Right lobe of liver (tissue), 6 donors: ENCODE measurements at regions not wholly inside any gene's neighbourhood (a gene's known extent, or its start where the extent isn't known, plus 50 kb on each side); places are given as distances from the start of the nearest gene placed in this dataset.

Experiments used
- ATAC-seq, 4 donors: fragments of 200-7000 bp; cut with Tn5 transposase; one replicate each; pipeline ENCODE4 v1.9.1; 2020; ENCODE audit warnings: mild to moderate bottlenecking in 4 of 4, moderate library complexity in 4 of 4
- DNase-seq, 3 donors: peaks; one replicate each; pipeline ENCODE4 v3.0.0-alpha.2; 2020
- H3K27ac ChIP-seq, 3 donors: fragments of 200-600 bp; one replicate each; pipeline ENCODE4 v1.8.0; 2022
- H3K27me3 ChIP-seq, 2 donors: fragments of 200-600 bp; one replicate each; pipeline ENCODE4 v1.8.0; 2022
- H3K36me3 ChIP-seq, 4 donors: fragments of 200-600 bp; sonication (generic) in 1 of 4; one replicate each; pipeline versions ENCODE4 v1.5.1 to v1.8.0; 2017 to 2022; ENCODE audit warnings: control low read depth in 1 of 4
- H3K4me1 ChIP-seq, 4 donors: fragments of 200-600 bp; sonication (generic) in 1 of 4; one replicate each; pipeline versions ENCODE4 v1.5.1 to v1.8.0; 2017 to 2022; ENCODE audit warnings: control low read depth in 1 of 4
- H3K4me3 ChIP-seq, 3 donors: fragments of 200-600 bp; one replicate each; pipeline ENCODE4 v1.8.0; 2022
- H3K9me3 ChIP-seq, 4 donors: fragments of 200-600 bp; sonication (generic) in 1 of 4; one replicate each; pipeline versions ENCODE4 v1.5.1 to v1.8.0; 2017 to 2022; ENCODE audit warnings: control low read depth in 1 of 4
- POLR2A ChIP-seq: fragments of 450-650 bp; IDR thresholded peaks from one replicate; pipeline ENCODE4 v1.6.1; 2017; ENCODE audit warnings: antibody characterized with exemption, mild to moderate bottlenecking
- WGBS: methylation state at CpG from one replicate; pipeline ENCODE4 v1.1.6; 2018; ENCODE audit warnings: low coverage, low lambda C conversion rate; ENCODE audit not compliant: insufficient coverage; ENCODE audit errors: missing lambda C conversion rate; 5-methylcytosine and 5-hydroxymethylcytosine counted together
- intact Hi-C, 2 donors: fragments of 100-400 bp; cut with DNase I; formaldehyde crosslinking; loops; one replicate each; pipeline versions ENCODE4 v1.11.2 to v1.14.1; 2022
- TF ChIP-seq, protein P1 (sequence below), 4 donors: fragments of 200-600 bp in 3 of 4; fragments of 450-650 bp in 1 of 4; IDR thresholded peaks; one replicate each; pipeline versions ENCODE4 v1.5.1 to v1.8.0; 2016 to 2022; ENCODE audit warnings: antibody characterized with exemption in 4 of 4, mild to moderate bottlenecking in 2 of 4
- donor health status: DM: no; HTN: yes; CAD: no.
- donor health status: DM: no; HTN: no; CAD: no.
- donor health status: DM: no; HTN: no; CAD: no.
- donor health status: DM: no; HTN: yes; CAD: no.
- donor health status: DM: no; HTN: yes; CAD: no.

DNA sequence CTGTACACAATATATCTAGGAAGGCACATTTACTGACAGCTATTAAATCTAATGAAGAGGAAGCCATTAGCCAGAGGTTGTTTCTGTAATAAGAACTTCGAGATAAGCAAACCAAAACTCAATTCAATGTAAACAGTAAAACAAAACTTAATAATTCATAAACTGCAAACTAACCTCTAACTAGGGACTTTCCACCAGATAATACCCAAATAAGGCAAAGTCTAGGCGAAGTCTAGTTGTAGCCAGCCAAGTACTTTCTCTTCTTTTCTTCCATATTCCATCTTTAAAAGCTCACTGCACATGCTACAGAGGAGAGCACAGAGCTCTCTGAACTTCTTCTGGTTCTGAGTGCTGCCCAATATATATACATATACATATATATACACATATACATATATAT, 229.9 kb upstream of the ANO5 start:
- H3K27ac ChIP-seq: no peak overlapping the region
- no peaks in the 10 kb centered on the region for H3K4me1 ChIP-seq
- no peak overlapping the region for H3K4me3 ChIP-seq
- WGBS: 15% methylated on average over 2 of the region's 2 CpGs
- no peak for TF ChIP-seq POLR2A
- TF ChIP-seq, protein P1, sequence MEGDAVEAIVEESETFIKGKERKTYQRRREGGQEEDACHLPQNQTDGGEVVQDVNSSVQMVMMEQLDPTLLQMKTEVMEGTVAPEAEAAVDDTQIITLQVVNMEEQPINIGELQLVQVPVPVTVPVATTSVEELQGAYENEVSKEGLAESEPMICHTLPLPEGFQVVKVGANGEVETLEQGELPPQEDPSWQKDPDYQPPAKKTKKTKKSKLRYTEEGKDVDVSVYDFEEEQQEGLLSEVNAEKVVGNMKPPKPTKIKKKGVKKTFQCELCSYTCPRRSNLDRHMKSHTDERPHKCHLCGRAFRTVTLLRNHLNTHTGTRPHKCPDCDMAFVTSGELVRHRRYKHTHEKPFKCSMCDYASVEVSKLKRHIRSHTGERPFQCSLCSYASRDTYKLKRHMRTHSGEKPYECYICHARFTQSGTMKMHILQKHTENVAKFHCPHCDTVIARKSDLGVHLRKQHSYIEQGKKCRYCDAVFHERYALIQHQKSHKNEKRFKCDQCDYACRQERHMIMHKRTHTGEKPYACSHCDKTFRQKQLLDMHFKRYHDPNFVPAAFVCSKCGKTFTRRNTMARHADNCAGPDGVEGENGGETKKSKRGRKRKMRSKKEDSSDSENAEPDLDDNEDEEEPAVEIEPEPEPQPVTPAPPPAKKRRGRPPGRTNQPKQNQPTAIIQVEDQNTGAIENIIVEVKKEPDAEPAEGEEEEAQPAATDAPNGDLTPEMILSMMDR (IDR thresholded peaks at IDR 0.05): no peak
- H3K27me3 ChIP-seq: no peaks in the 10 kb centered on the region
- no peak for DNase-seq
- intact Hi-C loops: no loop called here
- no peaks in the 10 kb centered on the region for H3K9me3 ChIP-seq
- no peak for ATAC-seq
- H3K36me3 ChIP-seq: no peaks in the 10 kb centered on the region

DNA sequence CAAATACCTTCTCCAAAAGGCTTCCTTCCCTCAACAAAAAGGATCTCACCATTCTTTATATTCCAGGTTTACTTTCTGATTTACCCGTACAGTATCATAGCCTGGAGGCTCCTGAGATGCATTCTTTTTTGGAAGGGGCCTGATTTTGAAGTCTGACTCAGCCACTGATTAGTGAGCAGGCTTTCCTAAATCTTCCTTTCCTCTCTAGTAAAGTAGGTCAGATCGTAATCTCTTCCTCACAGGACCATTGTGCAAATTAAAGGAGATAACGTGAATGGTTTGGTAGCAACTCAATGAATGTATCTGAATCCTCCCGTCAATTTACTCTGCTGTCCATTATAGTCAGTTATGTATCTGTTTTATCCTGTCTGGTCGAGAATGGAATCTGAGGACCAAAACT, 227.7 kb upstream of the ANO5 start:
- Histone ChIP-seq H3K36me3 (no peaks in the 10 kb centered on the region), H3K4me1 (no peaks in the 10 kb centered on the region), H3K9me3 (no peaks in the 10 kb centered on the region), H3K27ac (no peak overlapping the region), H3K4me3 (no peak overlapping the region), H3K27me3 (no peaks in the 10 kb centered on the region)
- intact Hi-C loops: no loop called here
- ATAC-seq: no peak
- TF ChIP-seq POLR2A: no peak
- TF ChIP-seq, protein P1 (IDR thresholded peaks at IDR 0.05): no peak
- DNase-seq: no peak
- WGBS: 35% methylated on average over 5 of the region's 5 CpGs

DNA sequence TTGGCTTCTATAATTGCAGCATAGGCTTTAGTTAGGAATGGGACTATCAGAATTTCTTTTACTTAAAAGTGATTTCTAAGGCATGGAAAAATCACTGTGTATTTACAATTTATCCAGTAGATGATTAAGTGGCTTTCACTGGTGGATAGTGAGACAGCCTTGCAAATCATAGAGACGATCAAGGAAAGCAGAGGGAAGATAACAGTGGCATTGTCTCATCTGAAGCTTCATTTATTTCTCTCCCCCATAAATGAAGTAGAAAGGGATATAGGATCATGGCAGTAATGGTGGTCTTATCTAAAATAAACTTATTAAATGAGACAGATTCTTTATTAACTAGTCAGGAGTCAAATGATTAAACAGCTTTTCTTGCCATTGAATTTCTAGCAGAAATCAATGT, 224.2 kb upstream of the ANO5 start:
- intact Hi-C loops: no loop called here
- H3K4me1 ChIP-seq: no peaks in the 10 kb centered on the region
- 62% methylated on average over 1 of the region's 1 CpG for WGBS
- no peak overlapping the region for H3K27ac ChIP-seq
- no peak for ATAC-seq
- no peak for DNase-seq
- no peaks in the 10 kb centered on the region for H3K9me3 ChIP-seq
- H3K36me3 ChIP-seq: no peaks in the 10 kb centered on the region
- no peak for TF ChIP-seq POLR2A
- TF ChIP-seq, protein P1 (IDR thresholded peaks at IDR 0.05): no peak
- no peak overlapping the region for H3K4me3 ChIP-seq
- no peaks in the 10 kb centered on the region for H3K27me3 ChIP-seq

DNA sequence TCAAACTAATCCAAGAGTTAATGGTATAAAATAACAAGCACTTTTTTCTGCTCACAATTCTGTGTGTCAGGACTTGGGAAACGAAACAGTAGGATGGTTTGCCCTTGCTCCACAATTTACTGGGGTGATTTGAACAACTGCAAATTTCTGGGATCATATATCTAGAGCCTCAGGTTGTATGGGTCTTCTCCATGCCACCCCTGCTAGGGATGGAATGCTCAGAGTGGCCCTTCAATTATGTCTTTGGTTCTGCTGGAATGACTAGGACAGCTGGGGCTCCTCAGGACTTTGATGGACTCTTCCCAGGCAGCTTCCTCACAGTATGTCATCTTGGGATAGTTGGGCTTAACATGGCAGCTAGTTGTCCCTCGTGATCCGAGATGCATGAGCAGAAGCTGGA, 223.0 kb upstream of the ANO5 start:
- no peak for DNase-seq
- Histone ChIP-seq H3K9me3 (no peaks in the 10 kb centered on the region), H3K4me1 (no peaks in the 10 kb centered on the region), H3K36me3 (no peaks in the 10 kb centered on the region), H3K27ac (no peak overlapping the region), H3K4me3 (no peak overlapping the region), H3K27me3 (no peaks in the 10 kb centered on the region)
- TF ChIP-seq POLR2A: no peak
- TF ChIP-seq, protein P1 (IDR thresholded peaks at IDR 0.05): no peak
- 56% methylated on average over 3 of the region's 3 CpGs for WGBS
- no peak for ATAC-seq
- intact Hi-C loops: no loop called here

DNA sequence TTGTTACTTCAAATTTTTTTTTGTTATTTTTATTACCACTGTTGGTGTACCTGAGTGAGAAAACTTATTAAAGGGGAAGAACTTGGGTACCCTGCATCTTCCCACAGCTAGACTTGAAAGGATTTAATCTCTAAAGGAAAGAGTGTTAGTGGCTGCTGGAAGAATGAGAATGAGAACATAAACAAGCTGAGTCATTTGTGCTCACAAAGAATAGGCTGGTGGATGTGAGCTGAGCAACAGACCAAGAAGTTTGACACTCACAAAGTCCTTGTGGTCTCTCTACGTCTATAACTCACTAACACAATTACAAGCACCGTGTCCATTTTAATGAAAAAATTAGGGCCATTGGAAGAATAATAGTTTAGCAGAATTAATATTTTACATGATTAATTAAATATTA, 217.6 kb upstream of the ANO5 start:
- ATAC-seq (no peak), DNase-seq (no peak)
- Histone ChIP-seq H3K9me3 (no peaks in the 10 kb centered on the region), H3K4me1 (no peaks in the 10 kb centered on the region), H3K27me3 (no peaks in the 10 kb centered on the region), H3K4me3 (no peak overlapping the region), H3K27ac (no peak overlapping the region), H3K36me3 (no peaks in the 10 kb centered on the region)
- WGBS: 36% methylated on average over 2 of the region's 2 CpGs
- TF ChIP-seq, protein P1 (IDR thresholded peaks at IDR 0.05): no peak
- TF ChIP-seq POLR2A: no peak
- intact Hi-C loops: no loop called here
